Thymus (tissue), 11 donors: ENCODE measurements at regions not wholly inside any gene's neighbourhood (a gene's known extent, or its start where the extent isn't known, plus 50 kb on each side); places are given as distances from the start of the nearest gene placed in this dataset.

ENCODE experiments used
- DNase-seq, 9 donors: peaks; one replicate each; pipeline ENCODE4 v3.0.0-alpha.2; 2013; ENCODE audit warnings: low spot score in 9 of 9, low read depth in 6 of 9, missing footprints in 1 of 9
- H3K27ac ChIP-seq, 2 donors: one replicate each; pipeline ENCODE4 v1.5.1; 2013; ENCODE audit warnings: control low read depth in 1 of 2, low read depth in 1 of 2, low read length in 1 of 2, mild to moderate bottlenecking in 1 of 2, moderate library complexity in 1 of 2
- H3K27me3 ChIP-seq, 2 donors: one replicate each; pipeline ENCODE4 v1.5.1; 2013; ENCODE audit warnings: low read length in 1 of 2; ENCODE audit not compliant: control insufficient read depth in 2 of 2, insufficient read depth in 1 of 2
- H3K36me3 ChIP-seq, 2 donors: one replicate each; pipeline ENCODE4 v1.5.1; 2013; ENCODE audit warnings: low read length in 1 of 2, mild to moderate bottlenecking in 1 of 2, moderate library complexity in 1 of 2; ENCODE audit not compliant: control insufficient read depth in 2 of 2, insufficient read depth in 2 of 2
- H3K4me1 ChIP-seq, 2 donors: one replicate each; pipeline ENCODE4 v1.5.1; 2013; ENCODE audit warnings: low read length in 2 of 2; ENCODE audit not compliant: control insufficient read depth in 2 of 2, insufficient read depth in 2 of 2
- H3K4me3 ChIP-seq, 2 donors: one replicate each; pipeline ENCODE4 v1.5.1; 2013; ENCODE audit warnings: low read length in 2 of 2, control low read depth in 1 of 2, mild to moderate bottlenecking in 1 of 2
- H3K9me3 ChIP-seq, 2 donors: one replicate each; pipeline ENCODE4 v1.5.1; 2013; ENCODE audit warnings: low read length in 1 of 2, mild to moderate bottlenecking in 1 of 2; ENCODE audit not compliant: control insufficient read depth in 2 of 2, insufficient read depth in 1 of 2
- WGBS: extraction: QIAGEN DNeasy Blood & Tissue Kit; methylation state at CpG from one replicate; pipeline ENCODE4 v1.1.7; 2013; 5-methylcytosine and 5-hydroxymethylcytosine counted together
- donor health status: healthy.

- no peak for DNase-seq
- H3K4me1 ChIP-seq = peaks cover 0 to 13% of the 10 kb centered on the region in 2 donors
Observed at GRCh38 chr10:47095848-47096612, 184.8 kb downstream of the PTPN20 start.

GRCh38 chr10:47098238-47098637 is 187.0 kb downstream of the PTPN20 start:
- WGBS = 97% methylated on average over 3 of the region's 3 CpGs
- no peaks in the 10 kb centered on the region for H3K27me3 ChIP-seq

More at GRCh38 chr10:47095848-47096612, 184.8 kb downstream of the PTPN20 start:
- H3K27ac ChIP-seq = no peak overlapping the region
- H3K27me3 ChIP-seq = no peaks in the 10 kb centered on the region
- no peaks in the 10 kb centered on the region for H3K36me3 ChIP-seq
- H3K9me3 ChIP-seq = peaks cover 0 to 10% of the 10 kb centered on the region in 2 donors
- WGBS = 86% methylated on average over 17 of the region's 17 CpGs
- H3K4me3 ChIP-seq = no peak overlapping the region

GRCh38 chr10:47098964-47099363 is 187.7 kb downstream of the PTPN20 start:
- Histone ChIP-seq H3K4me1 (no peaks in the 10 kb centered on the region), H3K27ac (no peak overlapping the region), H3K27me3 (no peaks in the 10 kb centered on the region), H3K9me3 (peaks cover 0 to 9% of the 10 kb centered on the region in 2 donors), H3K4me3 (no peak overlapping the region), H3K36me3 (no peaks in the 10 kb centered on the region)
- WGBS = 98% methylated on average over 11 of the region's 11 CpGs
- DNase-seq = no peak

More at GRCh38 chr10:47098238-47098637, 187.0 kb downstream of the PTPN20 start:
- peaks cover 0 to 1% of the 10 kb centered on the region in 2 donors for H3K4me1 ChIP-seq
- H3K27ac ChIP-seq = no peak overlapping the region
- no peak for DNase-seq
- no peak overlapping the region for H3K4me3 ChIP-seq
- no peaks in the 10 kb centered on the region for H3K36me3 ChIP-seq
- peaks cover 0 to 13% of the 10 kb centered on the region in 2 donors for H3K9me3 ChIP-seq

- H3K4me1 ChIP-seq = no peaks in the 10 kb centered on the region
- no peak overlapping the region for H3K27ac ChIP-seq
- DNase-seq = no peak
- H3K36me3 ChIP-seq = no peaks in the 10 kb centered on the region
- H3K27me3 ChIP-seq = no peaks in the 10 kb centered on the region
- no peak overlapping the region for H3K4me3 ChIP-seq
- 97% methylated on average over 7 of the region's 7 CpGs for WGBS
- peaks cover 0 to 7% of the 10 kb centered on the region in 2 donors for H3K9me3 ChIP-seq
Observed at GRCh38 chr10:47099474-47099873, 188.2 kb downstream of the PTPN20 start.

- WGBS = 96% methylated on average over 5 of the region's 5 CpGs
- Histone ChIP-seq H3K4me1 (no peaks in the 10 kb centered on the region), H3K27ac (no peak overlapping the region), H3K27me3 (no peaks in the 10 kb centered on the region), H3K36me3 (no peaks in the 10 kb centered on the region), H3K9me3 (peaks cover 0 to 7% of the 10 kb centered on the region in 2 donors), H3K4me3 (no peak overlapping the region)
- no peak for DNase-seq
Observed at GRCh38 chr10:47101196-47101595, 190.0 kb downstream of the PTPN20 start.

- Histone ChIP-seq H3K9me3 (peaks cover 0 to 7% of the 10 kb centered on the region in 2 donors), H3K27me3 (no peaks in the 10 kb centered on the region), H3K36me3 (no peaks in the 10 kb centered on the region), H3K4me3 (no peak overlapping the region), H3K4me1 (no peaks in the 10 kb centered on the region), H3K27ac (no peak overlapping the region)
- WGBS = 94% methylated on average over 3 of the region's 3 CpGs
- no peak for DNase-seq
Observed at GRCh38 chr10:47101807-47102206, 190.6 kb downstream of the PTPN20 start.

GRCh38 chr10:47104151-47104605 is 192.9 kb downstream of the PTPN20 start:
- no peak overlapping the region for H3K4me3 ChIP-seq
- peaks cover 0 to 7% of the 10 kb centered on the region in 2 donors for H3K9me3 ChIP-seq
- no peaks in the 10 kb centered on the region for H3K36me3 ChIP-seq
- H3K4me1 ChIP-seq = peaks cover 0 to 8% of the 10 kb centered on the region in 2 donors
- DNase-seq = no peak
- WGBS = 96% methylated on average over 4 of the region's 4 CpGs
- H3K27me3 ChIP-seq = no peaks in the 10 kb centered on the region
- H3K27ac ChIP-seq = no peak overlapping the region

GRCh38 chr10:47104786-47105385 is 193.7 kb downstream of the PTPN20 start:
- Histone ChIP-seq H3K27me3 (no peaks in the 10 kb centered on the region), H3K4me1 (peaks cover 0 to 8% of the 10 kb centered on the region in 2 donors), H3K27ac (no peak overlapping the region), H3K36me3 (no peaks in the 10 kb centered on the region), H3K4me3 (no peak overlapping the region), H3K9me3 (peaks cover 0 to 7% of the 10 kb centered on the region in 2 donors)
- 76% methylated on average over 4 of the region's 4 CpGs for WGBS
- no peak for DNase-seq

- Histone ChIP-seq H3K27ac (no peak overlapping the region), H3K4me1 (peaks cover 0 to 8% of the 10 kb centered on the region in 2 donors), H3K4me3 (no peak overlapping the region), H3K9me3 (peaks cover 0 to 7% of the 10 kb centered on the region in 2 donors), H3K36me3 (no peaks in the 10 kb centered on the region), H3K27me3 (no peaks in the 10 kb centered on the region)
- 85% methylated on average over 8 of the region's 8 CpGs for WGBS
- no peak for DNase-seq
Observed at GRCh38 chr10:47107007-47107747, 192.8 kb upstream of the GDF10 start.
